ENCODE measurements at regions not wholly inside any gene's neighbourhood (a gene's known extent, or its start where the extent isn't known, plus 50 kb on each side); places are given as distances from the start of the nearest gene placed in this dataset.
"Not testable (repeated sequence)": the region's sequence is repeated elsewhere in the genome, so short reads cannot be mapped to it uniquely, and the experiment has no call there.

DNA sequence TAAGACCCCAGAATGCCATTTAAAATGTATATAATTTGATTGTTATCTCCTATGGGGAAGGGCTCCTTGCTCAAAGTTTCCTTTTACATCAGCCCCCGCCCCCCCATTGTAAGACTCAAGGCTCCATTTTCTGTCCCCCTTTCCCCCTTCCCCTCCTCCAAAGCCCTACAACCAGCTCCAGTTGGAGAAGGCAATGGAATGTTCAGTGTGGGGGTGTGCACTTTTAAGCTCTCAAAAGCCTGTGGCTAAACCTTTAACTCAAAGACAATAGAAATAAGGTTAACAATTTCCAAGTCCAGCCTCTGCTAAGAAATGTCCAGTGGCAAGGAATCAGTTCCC lies 114.7 kb downstream of the NOG start:
- Histone ChIP-seq H3K4me1 (ENCODE audit: insufficient read depth, low read length) (peaks cover 16% of the 10 kb centered on the region), H3K9ac (ENCODE audit: low read depth, low read length) (no peak overlapping the region; the same call in 1 of the 2 replicates), H3K36me3 (ENCODE audit: insufficient read depth, low read length) (no peaks in the 10 kb centered on the region), H3K9me3 (ENCODE audit: control insufficient read depth, insufficient read depth, low read length) (no peaks in the 10 kb centered on the region)

- Histone ChIP-seq H3K36me3 (ENCODE audit: insufficient read depth, low read length) (no peaks in the 10 kb centered on the region), H3K4me1 (ENCODE audit: insufficient read depth, low read length) (peaks cover 16% of the 10 kb centered on the region), H3K9me3 (ENCODE audit: control insufficient read depth, insufficient read depth, low read length) (no peaks in the 10 kb centered on the region), H3K9ac (ENCODE audit: low read depth, low read length) (no peak overlapping the region)
Measured at GRCh38 chr17:56708670-56709410, 115.3 kb downstream of the NOG start.

DNA sequence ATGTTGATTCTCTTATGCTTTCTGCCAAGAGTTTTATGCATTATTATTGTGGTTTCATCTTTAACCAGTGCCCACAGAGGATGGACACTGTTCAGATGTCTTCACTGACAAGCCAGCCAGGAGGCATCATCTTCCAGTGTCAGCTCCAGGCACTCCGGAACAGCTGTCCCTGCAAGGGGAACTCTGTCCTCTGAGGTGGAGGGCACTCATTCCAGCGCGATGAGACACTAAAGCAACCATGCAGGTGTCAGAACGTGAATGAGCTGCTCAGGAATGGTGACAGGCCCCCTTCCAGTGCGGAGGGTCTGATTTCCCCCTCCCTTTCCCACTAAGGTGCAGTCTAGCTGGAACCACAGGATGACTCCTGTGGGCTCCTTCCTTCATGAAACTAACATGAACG lies 117.5 kb downstream of the NOG start:
- H3K9me3 ChIP-seq (ENCODE audit: control insufficient read depth, insufficient read depth, low read length): no peaks in the 10 kb centered on the region
- H3K4me1 ChIP-seq (ENCODE audit: insufficient read depth, low read length): peaks cover 19% of the 10 kb centered on the region
- H3K9ac ChIP-seq (ENCODE audit: low read depth, low read length): no peak overlapping the region
- no peaks in the 10 kb centered on the region for H3K36me3 ChIP-seq (ENCODE audit: insufficient read depth, low read length)

DNA sequence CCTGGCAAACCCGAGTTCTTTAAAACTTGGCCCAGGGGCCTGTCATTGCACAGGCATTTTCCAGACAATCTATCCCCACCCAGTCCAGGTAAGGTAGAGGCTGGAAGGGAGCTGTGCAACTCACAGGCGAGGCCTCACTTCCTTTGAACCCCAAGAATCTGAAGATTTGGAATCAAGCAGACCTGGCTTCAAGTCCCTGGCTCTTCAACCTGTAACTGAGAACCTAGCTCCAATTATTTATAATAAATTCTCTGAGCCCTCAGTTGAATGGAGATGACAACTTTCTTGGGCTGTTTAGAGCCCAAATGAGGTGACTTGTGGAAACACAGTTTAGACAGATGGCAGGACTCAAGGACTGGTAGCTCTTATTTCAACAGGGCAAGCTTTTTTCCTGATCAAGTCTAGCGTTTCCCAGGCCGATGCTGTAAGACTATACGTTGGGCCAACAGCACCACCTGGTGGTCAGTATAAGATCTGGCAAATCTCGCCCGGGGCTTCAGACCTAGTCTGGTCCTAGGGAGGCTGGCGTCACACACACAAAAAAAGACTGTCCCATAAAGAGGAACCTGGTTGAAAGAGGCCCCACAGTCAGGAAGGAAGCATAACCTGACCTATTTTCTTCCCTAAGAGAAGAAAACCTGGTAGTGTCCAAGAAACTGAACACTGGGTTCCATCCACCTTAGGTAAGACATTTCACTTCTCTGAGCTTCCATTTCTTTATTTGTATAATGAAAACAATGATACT lies 117.9 kb downstream of the C17orf67 start:
- Histone ChIP-seq H3K9ac (ENCODE audit: low read depth, low read length) (no peak overlapping the region), H3K36me3 (ENCODE audit: insufficient read depth, low read length) (no peaks in the 10 kb centered on the region), H3K4me1 (ENCODE audit: insufficient read depth, low read length) (peaks cover 18% of the 10 kb centered on the region), H3K9me3 (ENCODE audit: control insufficient read depth, insufficient read depth, low read length) (no peaks in the 10 kb centered on the region)

DNA sequence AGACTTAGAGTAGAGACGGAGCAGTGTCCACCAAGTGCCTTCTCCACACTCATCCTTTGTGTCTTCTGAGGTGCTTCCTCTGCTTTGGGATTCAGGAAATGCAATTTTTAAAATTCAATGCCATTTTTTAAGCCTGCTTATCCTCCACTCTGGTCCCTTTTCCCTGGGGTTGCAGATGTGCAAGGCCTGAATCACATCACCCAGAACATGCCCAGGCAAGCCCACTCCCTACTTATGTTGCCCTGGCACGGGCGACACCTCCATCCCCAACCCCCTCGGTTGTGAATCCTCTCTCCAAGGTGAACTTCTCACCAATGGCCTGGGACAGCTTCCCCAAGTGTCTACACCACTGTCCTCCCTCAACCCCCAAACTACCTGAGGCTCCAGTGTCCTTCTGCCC lies 116.2 kb downstream of the C17orf67 start:
- Histone ChIP-seq H3K9ac (ENCODE audit: low read depth, low read length) (no peak overlapping the region), H3K36me3 (ENCODE audit: insufficient read depth, low read length) (no peaks in the 10 kb centered on the region), H3K9me3 (ENCODE audit: control insufficient read depth, insufficient read depth, low read length) (no peaks in the 10 kb centered on the region), H3K4me1 (ENCODE audit: insufficient read depth, low read length) (peaks cover 18% of the 10 kb centered on the region)

DNA sequence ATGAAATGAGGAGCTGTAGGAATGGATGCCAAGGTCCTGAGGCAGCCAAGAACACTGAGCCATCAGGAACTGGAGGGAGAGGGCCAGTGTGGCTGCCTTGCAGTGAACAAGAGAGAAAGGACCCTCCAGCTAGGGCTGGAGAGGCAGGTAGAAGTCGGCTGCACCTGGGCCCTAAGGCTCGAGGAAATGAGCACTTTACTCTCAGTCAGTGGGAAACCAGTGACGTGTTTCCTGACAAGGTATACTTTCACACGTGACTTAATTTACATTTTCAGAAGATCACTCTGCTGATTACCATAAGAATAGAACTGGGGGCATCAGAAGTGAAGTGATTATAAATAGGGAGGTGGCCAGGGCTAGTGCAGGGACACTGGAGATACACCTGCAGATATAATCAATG lies 115.2 kb downstream of the C17orf67 start:
- Histone ChIP-seq H3K36me3 (ENCODE audit: insufficient read depth, low read length) (no peaks in the 10 kb centered on the region), H3K9me3 (ENCODE audit: control insufficient read depth, insufficient read depth, low read length) (no peaks in the 10 kb centered on the region), H3K4me1 (ENCODE audit: insufficient read depth, low read length) (peaks cover 18% of the 10 kb centered on the region), H3K9ac (ENCODE audit: low read depth, low read length) (no peak overlapping the region)

DNA sequence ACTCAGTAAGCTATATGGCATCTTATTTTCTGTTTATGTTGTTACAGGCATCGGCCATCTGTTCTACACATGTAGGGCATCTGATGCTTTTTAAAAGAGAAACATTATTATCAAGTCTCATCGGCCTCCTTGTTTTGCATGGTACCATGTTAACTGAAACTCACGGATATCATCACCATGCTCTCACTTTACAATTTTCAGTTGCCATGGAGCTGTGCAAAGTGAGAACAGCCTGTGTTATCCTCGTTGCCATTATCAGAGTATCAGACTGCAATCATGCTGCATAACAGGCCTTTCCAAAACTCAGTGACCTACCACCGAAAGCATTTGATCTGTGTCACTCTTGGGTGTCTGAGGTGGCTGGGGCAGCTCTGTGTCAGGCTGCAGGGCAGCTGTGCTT lies 110.3 kb downstream of the C17orf67 start:
- H3K36me3 ChIP-seq (ENCODE audit: insufficient read depth, low read length): no peaks in the 10 kb centered on the region
- H3K9me3 ChIP-seq (ENCODE audit: control insufficient read depth, insufficient read depth, low read length): no peaks in the 10 kb centered on the region
- H3K4me1 ChIP-seq (ENCODE audit: insufficient read depth, low read length): peaks cover under 1% of the 10 kb centered on the region; the same call in 1 of the 2 replicates
- no peak overlapping the region for H3K9ac ChIP-seq (ENCODE audit: low read depth, low read length)

- Histone ChIP-seq H3K9ac (ENCODE audit: low read depth, low read length) (no peak overlapping the region), H3K36me3 (ENCODE audit: insufficient read depth, low read length) (no peaks in the 10 kb centered on the region), H3K9me3 (ENCODE audit: control insufficient read depth, insufficient read depth, low read length) (no peaks in the 10 kb centered on the region), H3K4me1 (ENCODE audit: insufficient read depth, low read length) (no peaks in the 10 kb centered on the region)
Measured at GRCh38 chr17:56724664-56725063, 109.1 kb downstream of the C17orf67 start.

GRCh38 chr17:56725144-56725543 lies 108.6 kb downstream of the C17orf67 start:
- no peak overlapping the region for H3K9ac ChIP-seq (ENCODE audit: low read depth, low read length)
- H3K36me3 ChIP-seq (ENCODE audit: insufficient read depth, low read length): no peaks in the 10 kb centered on the region
- H3K9me3 ChIP-seq (ENCODE audit: control insufficient read depth, insufficient read depth, low read length): no peaks in the 10 kb centered on the region
- no peaks in the 10 kb centered on the region for H3K4me1 ChIP-seq (ENCODE audit: insufficient read depth, low read length)

- no peaks in the 10 kb centered on the region for H3K36me3 ChIP-seq (ENCODE audit: insufficient read depth, low read length)
- no peaks in the 10 kb centered on the region for H3K4me1 ChIP-seq (ENCODE audit: insufficient read depth, low read length)
- no peak overlapping the region for H3K9ac ChIP-seq (ENCODE audit: low read depth, low read length)
- no peaks in the 10 kb centered on the region for H3K9me3 ChIP-seq (ENCODE audit: control insufficient read depth, insufficient read depth, low read length)
Measured at GRCh38 chr17:56727876-56728617, 105.7 kb downstream of the C17orf67 start.

DNA sequence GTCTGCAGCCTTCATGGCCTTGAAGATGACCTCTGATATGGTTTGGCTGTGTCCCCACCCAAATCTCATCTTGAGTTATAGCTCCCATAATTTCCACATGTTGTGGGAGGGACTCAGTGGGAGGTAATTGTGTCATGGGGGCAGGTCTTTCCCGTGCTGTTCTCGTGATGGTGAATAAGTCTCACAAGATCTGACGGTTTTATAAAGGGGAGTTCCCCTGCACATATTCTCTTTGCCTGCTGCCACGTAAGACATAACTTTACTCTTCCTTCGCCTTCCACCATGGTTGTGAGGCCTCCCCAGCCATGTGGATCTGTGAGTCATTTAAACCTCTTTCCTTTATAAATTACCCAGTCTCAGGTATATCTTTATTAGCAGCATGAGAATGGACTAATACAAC lies 102.6 kb downstream of the C17orf67 start:
- H3K36me3 ChIP-seq (ENCODE audit: insufficient read depth, low read length); H3K9me3 ChIP-seq (ENCODE audit: control insufficient read depth, insufficient read depth, low read length); H3K4me1 ChIP-seq (ENCODE audit: insufficient read depth, low read length); H3K9ac ChIP-seq (ENCODE audit: low read depth, low read length): not testable (repeated sequence)

- no peak overlapping the region for H3K9ac ChIP-seq (ENCODE audit: low read depth, low read length)
- H3K9me3 ChIP-seq (ENCODE audit: control insufficient read depth, insufficient read depth, low read length): no peaks in the 10 kb centered on the region
- H3K36me3 ChIP-seq (ENCODE audit: insufficient read depth, low read length): no peaks in the 10 kb centered on the region
- H3K4me1 ChIP-seq (ENCODE audit: insufficient read depth, low read length): no peaks in the 10 kb centered on the region
Measured at GRCh38 chr17:56733833-56734232, 99.9 kb downstream of the C17orf67 start.

- Histone ChIP-seq H3K9me3 (ENCODE audit: control insufficient read depth, insufficient read depth, low read length) (no peaks in the 10 kb centered on the region), H3K36me3 (ENCODE audit: insufficient read depth, low read length) (no peaks in the 10 kb centered on the region), H3K9ac (ENCODE audit: low read depth, low read length) (no peak overlapping the region), H3K4me1 (ENCODE audit: insufficient read depth, low read length) (0 out of 2 replicates have a peak, but pooled peaks cover 4% of the 10 kb centered on the region)
Measured at GRCh38 chr17:56735842-56736241, 97.9 kb downstream of the C17orf67 start.

GRCh38 chr17:56737421-56738161 lies 96.1 kb downstream of the C17orf67 start:
- Histone ChIP-seq H3K9ac (ENCODE audit: low read depth, low read length) (no peak overlapping the region), H3K36me3 (ENCODE audit: insufficient read depth, low read length) (no peaks in the 10 kb centered on the region), H3K9me3 (ENCODE audit: control insufficient read depth, insufficient read depth, low read length) (no peaks in the 10 kb centered on the region), H3K4me1 (ENCODE audit: insufficient read depth, low read length) (0 out of 2 replicates have a peak, but pooled peaks cover 4% of the 10 kb centered on the region)

Measured in ES-I3 (cell line).